Kidney (tissue), 13 donors: ENCODE measurements at regions not wholly inside any gene's neighbourhood (a gene's known extent, or its start where the extent isn't known, plus 50 kb on each side); places are given as distances from the start of the nearest gene placed in this dataset.

Experiments used
- DNase-seq, 5 donors: peaks; one replicate each; pipeline ENCODE4 v3.0.0-alpha.2; 2013 to 2020
- FAIRE-seq: peaks from 2 replicates; lab custom pipeline; 2012; peaks lifted over from hg19 to GRCh38; lab: Jason Lieb, UNC
- H3K27ac ChIP-seq, 2 donors: one replicate each; pipeline ENCODE4 v1.7.0; 2013; ENCODE audit warnings: low read depth in 2 of 2, low read length in 2 of 2, inconsistent platforms in 1 of 2
- H3K27me3 ChIP-seq: one replicate; pipeline ENCODE4 v1.7.1; 2013; ENCODE audit warnings: low read length, inconsistent platforms; ENCODE audit not compliant: control insufficient read depth, insufficient read depth
- H3K36me3 ChIP-seq, 3 donors: one replicate each; pipeline versions ENCODE4 v1.7.0 to v1.7.1; 2013; ENCODE audit warnings: low read length in 3 of 3, control low read depth in 1 of 3, inconsistent platforms in 1 of 3; ENCODE audit not compliant: insufficient read depth in 3 of 3, control insufficient read depth in 2 of 3
- H3K4me1 ChIP-seq, 3 donors: one replicate each; pipeline versions ENCODE4 v1.7.0 to v1.7.1; 2013; ENCODE audit warnings: low read length in 3 of 3, inconsistent platforms in 1 of 3, low read depth in 1 of 3; ENCODE audit not compliant: control insufficient read depth in 2 of 3, insufficient read depth in 2 of 3
- H3K4me3 ChIP-seq, 3 donors: one replicate each; pipeline versions ENCODE4 v1.7.0 to v1.8.1; 2013; ENCODE audit warnings: low read length in 3 of 3, control low read depth in 1 of 3, inconsistent platforms in 1 of 3
- H3K9ac ChIP-seq, 3 donors: one replicate each; pipeline versions ENCODE4 v1.7.0 to v1.7.1; 2013; ENCODE audit warnings: low read length in 3 of 3, control low read depth in 1 of 3, inconsistent platforms in 1 of 3
- H3K9me3 ChIP-seq, 3 donors: one replicate each; pipeline versions ENCODE4 v1.7.0 to v1.7.1; 2013; ENCODE audit warnings: low read length in 3 of 3, control low read depth in 1 of 3, inconsistent platforms in 1 of 3; ENCODE audit not compliant: control insufficient read depth in 2 of 3, insufficient read depth in 1 of 3
- intact Hi-C: fragments of 100-400 bp; cut with DNase I; formaldehyde crosslinking; loops from one replicate; pipeline ENCODE4 v1.11.1; 2022
- TF ChIP-seq, protein P1 (sequence below): IDR thresholded peaks from 3 replicates; pipeline ENCODE4 v1.5.1; 2012; ENCODE audit warnings: mild to moderate bottlenecking, moderate library complexity, borderline replicate concordance; ENCODE audit not compliant: insufficient read depth; ENCODE audit errors: extremely low read depth
- donor health status: control.
- donor health status: control.
- donor health status: control.
- donor health status: control.
- donor health status: control.
- donor health status: DM: yes; HTN: yes; CAD: no.
- donor health status: Normal renal cell carcinoma (clear cell type).

DNA sequence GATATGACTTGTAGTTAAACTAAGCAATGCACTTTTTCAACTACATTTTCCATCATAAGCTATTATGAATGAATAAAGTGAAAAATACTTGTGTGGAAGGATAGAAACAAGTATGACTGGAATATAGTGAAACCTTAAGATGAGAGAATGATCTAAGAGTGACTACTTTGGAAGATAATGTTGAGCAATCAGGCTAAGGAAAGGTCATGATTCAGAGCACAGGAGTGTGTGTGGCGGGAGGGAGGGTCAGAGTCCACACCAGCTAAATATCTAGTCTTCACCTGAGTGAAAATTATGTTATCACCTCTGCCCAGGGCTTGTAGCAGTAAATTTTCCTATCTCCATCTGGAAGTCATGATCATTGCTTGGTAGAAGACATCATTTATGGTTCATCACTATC lies 833.4 kb upstream of the ATXN8OS start:
- H3K9ac ChIP-seq = no peak overlapping the region
- no peak for FAIRE-seq
- TF ChIP-seq, protein P1, sequence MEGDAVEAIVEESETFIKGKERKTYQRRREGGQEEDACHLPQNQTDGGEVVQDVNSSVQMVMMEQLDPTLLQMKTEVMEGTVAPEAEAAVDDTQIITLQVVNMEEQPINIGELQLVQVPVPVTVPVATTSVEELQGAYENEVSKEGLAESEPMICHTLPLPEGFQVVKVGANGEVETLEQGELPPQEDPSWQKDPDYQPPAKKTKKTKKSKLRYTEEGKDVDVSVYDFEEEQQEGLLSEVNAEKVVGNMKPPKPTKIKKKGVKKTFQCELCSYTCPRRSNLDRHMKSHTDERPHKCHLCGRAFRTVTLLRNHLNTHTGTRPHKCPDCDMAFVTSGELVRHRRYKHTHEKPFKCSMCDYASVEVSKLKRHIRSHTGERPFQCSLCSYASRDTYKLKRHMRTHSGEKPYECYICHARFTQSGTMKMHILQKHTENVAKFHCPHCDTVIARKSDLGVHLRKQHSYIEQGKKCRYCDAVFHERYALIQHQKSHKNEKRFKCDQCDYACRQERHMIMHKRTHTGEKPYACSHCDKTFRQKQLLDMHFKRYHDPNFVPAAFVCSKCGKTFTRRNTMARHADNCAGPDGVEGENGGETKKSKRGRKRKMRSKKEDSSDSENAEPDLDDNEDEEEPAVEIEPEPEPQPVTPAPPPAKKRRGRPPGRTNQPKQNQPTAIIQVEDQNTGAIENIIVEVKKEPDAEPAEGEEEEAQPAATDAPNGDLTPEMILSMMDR = no peak
- H3K36me3 ChIP-seq = no peaks in the 10 kb centered on the region
- DNase-seq = no peak
- intact Hi-C loops = no loop called here
- H3K4me1 ChIP-seq = no peaks in the 10 kb centered on the region
- no peaks in the 10 kb centered on the region for H3K27me3 ChIP-seq
- no peaks in the 10 kb centered on the region for H3K9me3 ChIP-seq
- H3K4me3 ChIP-seq = no peak overlapping the region
- no peak overlapping the region for H3K27ac ChIP-seq

DNA sequence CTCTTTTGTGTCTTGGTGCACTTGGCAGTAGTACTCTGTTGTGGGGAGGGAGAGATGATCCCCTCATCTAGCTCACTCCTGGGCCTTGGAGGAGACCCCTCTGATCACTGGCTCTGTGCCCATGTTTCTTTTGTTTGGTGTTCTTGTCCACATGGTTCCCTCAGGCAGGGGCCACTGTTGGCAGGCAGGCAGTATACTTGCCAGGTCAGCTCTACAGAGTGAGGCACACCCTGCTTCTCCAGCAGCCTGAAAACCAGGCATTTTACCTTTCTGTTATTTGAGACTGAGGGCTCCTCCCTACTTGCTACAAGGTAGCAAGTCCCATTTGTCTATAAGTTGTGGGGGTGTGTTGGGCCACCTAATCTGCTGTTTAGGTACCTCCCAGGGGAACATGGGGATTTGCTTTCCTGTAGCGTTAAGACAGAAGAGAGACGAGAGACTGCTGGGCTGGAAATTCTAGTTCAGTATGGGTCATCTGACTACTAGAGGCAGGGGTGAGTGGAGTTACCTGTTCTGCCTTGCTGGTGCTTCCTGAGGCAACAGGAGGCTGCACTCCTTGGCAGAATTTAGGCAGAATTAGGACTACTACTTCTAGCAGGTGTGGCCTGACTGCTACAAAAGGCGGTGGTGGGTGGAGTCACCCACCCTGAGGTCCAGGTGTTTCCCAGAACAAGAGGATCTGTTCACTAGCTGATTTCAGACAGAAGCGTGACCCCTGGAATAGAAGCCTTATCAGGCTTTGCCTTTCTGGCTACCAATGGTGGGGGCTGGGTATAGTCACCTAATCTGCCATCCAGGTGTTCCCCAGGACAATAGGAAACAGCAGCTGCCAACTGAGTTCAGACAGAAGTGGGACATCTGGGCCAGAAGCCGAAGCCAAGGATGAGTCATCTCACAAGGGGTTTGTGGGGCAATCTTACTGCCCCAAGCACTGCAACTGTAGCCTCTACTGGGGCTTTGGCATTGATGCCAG lies 843.0 kb upstream of the ATXN8OS start:
- DNase-seq = no peak
- H3K4me3 ChIP-seq = no peak overlapping the region
- H3K4me1 ChIP-seq = no peaks in the 10 kb centered on the region
- no peaks in the 10 kb centered on the region for H3K36me3 ChIP-seq
- H3K27ac ChIP-seq = no peak overlapping the region
- H3K9me3 ChIP-seq = no peaks in the 10 kb centered on the region
- intact Hi-C loops = no loop called here
- no peaks in the 10 kb centered on the region for H3K27me3 ChIP-seq
- TF ChIP-seq, protein P1 = no peak
- no peak for FAIRE-seq
- H3K9ac ChIP-seq = no peak overlapping the region

DNA sequence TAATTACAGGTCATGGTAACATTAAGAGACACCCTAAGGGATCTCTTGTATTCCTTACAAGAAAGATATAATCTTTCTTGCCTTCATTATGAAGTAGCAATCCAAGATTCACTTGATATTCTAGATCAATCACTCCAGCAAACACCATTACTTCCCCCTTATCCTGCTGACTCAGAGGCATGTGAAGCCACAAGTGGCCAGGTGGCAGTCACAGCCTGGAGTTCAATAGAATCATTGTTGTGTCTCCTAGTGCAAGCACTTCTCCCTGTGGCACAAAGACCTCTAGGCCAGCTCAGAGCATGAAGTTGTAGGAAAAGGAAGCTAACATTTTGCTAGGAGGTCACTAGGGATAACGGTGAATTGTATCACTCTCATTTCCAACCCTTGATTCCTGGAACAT lies 864.3 kb upstream of the ATXN8OS start:
- no peaks in the 10 kb centered on the region for H3K27me3 ChIP-seq
- H3K4me1 ChIP-seq = no peaks in the 10 kb centered on the region
- no peak overlapping the region for H3K9ac ChIP-seq
- no peak for FAIRE-seq
- H3K4me3 ChIP-seq = no peak overlapping the region
- no peaks in the 10 kb centered on the region for H3K9me3 ChIP-seq
- TF ChIP-seq, protein P1 = no peak
- DNase-seq = no peak
- H3K36me3 ChIP-seq = no peaks in the 10 kb centered on the region
- H3K27ac ChIP-seq = no peak overlapping the region
- intact Hi-C loops = no loop called here
